ENCODE measurements at regions not wholly inside any gene's neighbourhood (a gene's known extent, or its start where the extent isn't known, plus 50 kb on each side); places are given as distances from the start of the nearest gene placed in this dataset.

DNA sequence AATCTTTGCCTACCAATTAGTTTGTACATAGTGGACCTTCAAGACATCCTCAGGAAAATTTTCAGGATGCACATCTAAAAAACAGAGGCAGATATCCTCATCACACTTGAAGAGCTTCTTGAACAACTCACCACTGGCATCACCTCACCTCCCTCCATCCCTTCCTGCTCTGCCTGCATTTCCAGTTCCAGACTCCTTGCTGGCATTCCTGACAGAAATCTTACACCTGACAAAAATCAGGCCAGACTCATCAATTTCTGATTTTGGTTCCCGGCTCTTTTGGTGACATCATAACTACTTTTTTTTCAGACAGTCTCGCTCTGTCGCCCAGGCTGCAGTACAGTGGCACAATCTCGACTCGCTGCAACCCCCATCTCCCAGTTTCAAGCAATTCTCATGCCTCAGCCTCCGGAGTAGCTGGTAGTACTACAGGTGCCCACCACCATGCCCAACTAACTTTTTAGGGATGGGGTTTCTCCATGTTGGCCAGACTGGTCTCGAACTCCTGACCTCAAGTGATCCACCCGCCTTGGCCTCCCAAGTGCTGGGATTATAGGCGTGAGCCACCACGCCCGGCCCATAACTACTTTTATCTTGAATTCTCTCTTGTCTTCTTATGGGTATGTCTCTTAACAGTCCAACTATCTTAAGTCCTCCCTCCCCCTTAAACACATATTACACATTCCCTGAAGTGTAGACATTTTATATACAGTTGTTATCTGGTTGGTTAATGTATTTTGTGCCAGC lies 216.6 kb upstream of the IL12A start:
- DNase-seq (ENCODE audit: low read depth in 4 of 4, low spot score in 2 of 4) = no peak

DNA sequence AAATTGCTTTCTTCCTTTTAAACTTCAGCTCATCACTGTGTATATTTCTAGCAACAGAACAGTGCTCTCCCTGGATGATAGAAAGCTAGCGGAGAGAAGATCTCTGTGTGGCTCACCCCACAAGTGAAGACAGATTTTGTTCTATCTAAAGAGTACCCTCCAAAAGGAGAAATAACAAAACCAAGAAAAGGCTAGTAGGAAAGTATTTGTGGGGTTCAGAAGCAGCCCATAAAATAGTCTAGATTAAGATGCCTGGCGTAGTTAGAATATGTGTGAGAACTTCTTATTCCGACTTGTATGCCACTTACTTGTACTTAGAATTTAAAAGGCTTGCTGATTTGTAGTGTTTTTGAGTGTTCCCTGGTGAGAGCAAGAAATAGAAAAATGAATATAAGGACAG lies 214.9 kb upstream of the IL12A start:
- DNase-seq (ENCODE audit: low read depth in 4 of 4, low spot score in 2 of 4) = no peak

DNA sequence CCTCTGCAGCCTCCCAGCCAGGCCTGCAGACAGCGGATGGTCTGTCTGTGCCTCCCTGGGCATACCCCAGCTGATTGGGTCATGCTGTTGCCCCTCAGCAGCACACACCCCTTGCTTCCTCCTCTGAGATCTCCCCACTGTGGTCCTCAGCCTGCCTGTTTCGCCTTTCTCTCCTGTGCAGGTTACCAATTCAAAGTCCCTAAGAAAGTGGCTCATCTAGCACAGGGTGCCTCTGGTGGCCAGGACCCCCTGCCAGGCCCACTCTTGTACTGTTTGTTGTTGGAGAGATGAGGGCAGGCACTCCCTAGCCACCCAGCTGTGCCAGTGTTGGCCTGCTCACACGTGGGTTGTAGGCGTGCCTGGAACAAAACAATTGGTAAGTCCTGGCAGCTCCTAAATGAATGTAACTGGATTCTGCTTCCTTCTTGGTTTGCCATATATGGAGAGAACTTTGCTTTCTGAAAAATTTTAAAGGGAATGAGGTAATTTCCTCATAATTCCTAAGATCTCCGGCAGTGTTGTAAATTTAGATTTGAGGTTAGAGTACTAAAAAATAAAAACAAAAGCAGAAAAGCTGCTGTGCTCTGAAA lies 213.2 kb upstream of the IL12A start:
- DNase-seq (ENCODE audit: low read depth in 4 of 4, low spot score in 2 of 4) = no peak

DNA sequence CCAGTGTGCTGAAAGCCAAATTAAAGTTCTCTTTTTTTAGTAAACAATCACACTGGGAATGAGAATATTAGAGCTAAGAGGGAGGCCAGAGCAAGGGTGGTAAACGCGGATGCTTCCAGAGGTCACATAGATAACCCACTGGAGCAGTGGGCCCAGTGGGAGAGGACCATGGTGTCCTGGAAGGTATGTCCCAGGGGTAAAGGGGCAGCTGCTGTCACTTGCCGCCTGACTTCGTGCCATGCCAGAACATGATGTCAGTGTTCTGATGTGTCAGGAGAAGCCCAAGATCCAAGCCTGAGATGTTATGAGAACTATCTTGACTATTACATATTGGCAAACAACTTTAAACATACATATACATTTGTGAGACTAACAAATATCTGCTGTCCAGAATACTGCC lies 211.9 kb upstream of the IL12A start:
- DNase-seq (ENCODE audit: low read depth in 4 of 4, low spot score in 2 of 4) = no peak

DNA sequence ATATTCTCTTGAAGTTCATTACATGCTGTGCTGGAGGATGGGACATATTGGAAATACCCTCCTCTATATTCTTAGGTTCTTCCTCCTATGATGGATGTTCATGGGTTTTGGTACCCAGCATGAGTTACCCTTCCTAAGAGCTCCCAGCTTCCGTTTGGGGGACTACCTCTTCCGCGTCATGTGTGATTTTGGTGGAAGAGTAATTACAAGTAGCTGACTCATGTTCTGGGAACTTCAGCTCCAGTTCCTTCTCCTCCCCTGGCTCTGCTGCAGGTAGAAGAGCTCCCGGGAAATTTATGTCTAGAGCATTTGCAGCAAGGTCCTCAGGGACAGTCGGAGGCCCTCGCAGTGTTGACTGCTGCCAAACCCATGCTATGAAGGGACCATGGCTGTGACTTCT lies 208.8 kb upstream of the IL12A start:
- no peak for DNase-seq (ENCODE audit: low read depth in 4 of 4, low spot score in 2 of 4)

DNA sequence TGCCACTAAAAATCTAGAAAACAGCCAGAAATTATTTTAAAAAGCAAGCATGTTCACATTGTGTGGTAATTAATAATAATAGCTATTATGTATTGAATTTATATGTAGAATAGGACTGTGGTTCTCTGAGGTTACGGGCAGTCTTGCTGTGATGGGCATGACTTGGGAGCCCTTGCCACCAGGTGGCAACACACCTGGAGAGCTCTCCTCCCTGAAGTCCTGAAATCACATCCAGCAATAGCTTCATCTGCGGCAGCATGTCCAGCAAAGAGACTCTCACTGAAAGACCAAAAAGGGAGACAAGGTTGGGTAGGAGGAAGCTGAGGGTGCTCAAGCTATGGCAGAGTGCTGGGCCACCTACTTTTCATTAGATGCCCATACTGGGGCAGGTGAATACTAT lies 206.8 kb upstream of the IL12A start:
- DNase-seq (ENCODE audit: low read depth in 4 of 4, low spot score in 2 of 4) = no peak

DNA sequence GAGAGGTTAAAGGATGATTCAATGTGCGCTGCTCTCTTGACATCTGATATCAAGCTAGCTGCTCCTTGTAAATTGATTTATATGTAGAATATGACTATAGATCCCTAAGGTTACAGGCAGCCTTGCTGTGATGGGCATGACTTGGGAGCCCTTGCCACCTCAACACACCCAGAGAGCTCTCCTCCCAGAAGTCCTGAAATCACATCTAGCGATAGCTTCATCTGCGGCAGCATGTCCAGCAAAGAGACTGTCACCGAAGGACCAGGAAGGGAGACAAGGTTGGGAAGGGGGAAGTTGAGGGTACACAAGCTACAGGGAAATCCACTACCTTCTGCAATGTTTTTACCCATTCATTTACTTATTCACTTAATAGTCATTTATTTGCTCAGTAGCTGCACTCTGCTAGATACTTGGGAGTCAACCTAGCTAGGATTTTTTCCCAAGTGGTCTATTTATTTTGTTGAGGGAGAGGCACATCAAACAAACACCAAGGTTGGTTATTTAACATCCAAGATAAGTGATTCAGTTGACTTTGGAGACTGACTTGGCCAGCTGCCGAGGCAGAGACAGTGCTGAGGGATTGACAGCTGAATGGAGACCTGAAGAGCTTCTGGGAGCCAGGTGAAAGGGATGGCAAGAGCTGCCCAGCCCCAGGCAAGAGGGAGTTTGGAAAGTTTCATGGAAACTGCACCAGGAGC lies 205.8 kb upstream of the IL12A start:
- no peak for DNase-seq (ENCODE audit: low read depth in 4 of 4, low spot score in 2 of 4)

DNA sequence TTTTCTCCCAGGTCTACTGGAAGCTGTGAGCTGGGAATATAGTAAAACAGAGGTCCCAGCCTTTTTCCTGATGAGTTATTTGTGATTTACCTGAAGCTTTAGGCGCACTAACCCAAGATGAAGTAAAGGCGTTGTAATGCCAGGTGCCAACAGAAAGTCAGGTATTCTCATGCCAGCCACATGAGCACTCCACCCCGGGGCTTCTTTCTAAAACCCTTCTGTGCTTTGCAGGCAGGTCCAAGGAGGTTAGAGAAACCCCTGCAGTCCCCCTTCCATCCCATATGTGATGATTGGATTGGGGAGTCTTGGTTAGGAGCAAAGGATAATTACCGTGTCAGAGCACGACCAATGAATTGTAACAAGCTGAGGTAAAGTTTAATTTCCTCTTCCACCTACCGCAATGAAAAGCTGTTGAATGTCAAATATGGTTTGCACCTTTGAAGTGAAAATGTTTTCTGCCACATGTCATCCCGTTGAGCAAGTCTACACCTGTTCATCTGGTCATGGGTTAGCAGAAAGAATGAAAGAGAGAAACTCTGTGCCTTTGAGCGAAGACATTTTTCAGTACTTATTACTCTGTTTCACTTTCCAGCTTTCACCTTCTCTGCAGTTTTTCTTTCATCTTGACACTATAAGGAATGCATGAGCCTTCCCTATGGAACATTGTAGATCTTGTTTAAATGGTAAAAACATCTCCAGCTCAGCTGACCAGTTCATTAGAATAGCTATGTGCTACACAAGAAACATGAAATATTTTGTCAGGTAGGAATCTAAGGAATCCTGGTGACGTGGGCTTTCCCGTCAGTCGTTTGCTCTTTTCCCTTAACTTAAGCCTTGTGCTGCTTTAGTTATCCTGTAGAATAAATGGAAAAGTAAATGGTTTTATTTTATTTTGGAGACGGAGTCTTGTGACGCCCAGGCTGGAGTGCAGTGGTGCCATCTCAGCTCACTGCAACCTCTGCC lies 204.6 kb upstream of the IL12A start:
- DNase-seq (ENCODE audit: low read depth in 4 of 4, low spot score in 2 of 4) = no peak

DNA sequence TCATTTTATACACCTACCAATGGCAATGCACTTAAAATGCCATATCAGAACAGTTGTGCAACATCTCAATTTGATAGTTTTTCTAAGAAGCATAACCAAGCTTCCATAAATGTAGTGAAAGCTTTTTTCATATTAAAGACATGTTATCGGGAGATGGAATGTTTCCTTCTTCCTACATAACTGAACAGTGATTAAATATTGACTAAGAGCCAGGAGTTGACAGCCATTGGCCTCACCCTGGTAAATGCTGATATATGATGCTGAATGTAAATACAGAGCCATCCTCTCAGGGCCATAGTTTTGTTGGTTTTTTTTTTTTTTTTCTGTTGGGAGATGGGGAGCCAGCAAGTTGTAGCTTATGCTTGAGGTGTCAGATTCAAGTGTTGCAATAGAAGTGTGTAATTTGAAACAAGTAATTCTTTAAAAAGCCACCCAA lies 203.3 kb upstream of the IL12A start:
- no peak for DNase-seq (ENCODE audit: low read depth in 4 of 4, low spot score in 2 of 4)

DNA sequence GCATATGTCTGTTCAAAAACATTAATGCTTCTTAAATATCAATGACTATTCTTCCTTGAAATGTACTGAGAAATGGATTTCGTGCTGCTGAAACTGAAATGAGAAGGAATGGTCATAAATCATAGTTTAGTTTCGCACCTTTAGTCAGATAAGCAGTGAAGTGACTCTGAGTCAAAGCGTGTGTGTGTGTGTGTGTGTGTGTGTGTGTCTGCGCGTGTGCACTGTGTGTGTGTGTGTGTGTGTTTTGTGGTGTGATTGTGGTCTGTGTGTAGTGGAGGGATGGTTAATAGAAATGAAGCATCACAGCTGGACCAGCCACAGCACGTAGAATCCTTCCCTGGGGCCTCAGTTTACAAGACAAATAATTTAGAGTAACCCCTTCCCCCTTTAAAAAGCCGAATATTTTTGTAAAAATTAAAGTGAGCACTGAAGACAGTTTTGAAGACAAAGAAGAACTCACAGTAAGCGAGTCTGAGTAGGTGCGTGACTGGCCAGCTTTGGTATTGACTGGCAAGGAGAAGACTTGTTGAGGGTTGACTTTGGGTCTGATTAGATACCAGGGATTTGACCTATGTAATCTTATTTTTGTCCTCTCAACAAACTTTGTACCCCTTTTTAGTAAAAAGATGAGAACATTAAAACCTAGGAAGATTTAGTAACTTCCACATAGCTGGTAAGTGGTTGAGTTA lies 202.0 kb upstream of the IL12A start:
- DNase-seq (ENCODE audit: low read depth in 4 of 4, low spot score in 2 of 4) = no peak

DNA sequence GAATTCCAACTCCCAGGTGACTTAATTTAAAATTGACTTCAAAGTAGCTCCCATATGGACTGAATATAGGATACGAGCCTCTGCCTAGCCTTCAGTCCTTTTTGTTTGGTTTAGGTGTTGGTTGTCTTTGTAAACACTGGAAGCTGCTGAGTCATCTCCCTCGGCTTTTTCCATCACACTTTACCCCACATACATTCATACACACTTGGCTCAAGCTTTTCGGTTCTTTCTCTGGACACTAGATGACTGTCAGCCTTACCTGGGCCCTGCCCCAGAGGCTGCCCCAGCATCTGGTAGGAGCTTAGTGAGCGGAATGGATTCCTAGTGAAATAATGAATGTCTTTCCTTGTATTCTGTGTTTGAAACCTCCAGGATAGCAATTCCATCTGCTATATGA lies 201.5 kb upstream of the IL12A start:
- DNase-seq (ENCODE audit: low read depth in 4 of 4, low spot score in 2 of 4) = no peak

DNA sequence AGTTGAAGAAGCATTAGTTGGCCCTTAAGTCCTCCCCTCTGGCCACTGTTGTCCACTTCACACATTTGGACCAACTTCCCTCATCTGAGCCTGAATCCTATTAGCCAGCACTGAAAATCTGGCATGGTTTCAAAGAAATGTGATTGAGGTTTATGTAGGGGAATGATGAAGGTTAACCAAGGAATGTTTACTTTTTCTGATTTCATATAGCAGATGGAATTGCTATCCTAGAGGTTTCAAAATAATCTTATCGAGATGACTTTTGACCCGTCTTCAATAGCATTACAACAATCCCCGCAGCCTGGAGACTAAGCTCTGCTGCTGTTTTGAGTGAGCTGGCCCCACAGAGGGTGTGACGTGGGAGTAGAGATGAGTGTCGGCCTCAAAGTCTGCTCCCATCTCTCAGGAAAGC lies 200.8 kb upstream of the IL12A start:
- no peak for DNase-seq (ENCODE audit: low read depth in 4 of 4, low spot score in 2 of 4)

DNA sequence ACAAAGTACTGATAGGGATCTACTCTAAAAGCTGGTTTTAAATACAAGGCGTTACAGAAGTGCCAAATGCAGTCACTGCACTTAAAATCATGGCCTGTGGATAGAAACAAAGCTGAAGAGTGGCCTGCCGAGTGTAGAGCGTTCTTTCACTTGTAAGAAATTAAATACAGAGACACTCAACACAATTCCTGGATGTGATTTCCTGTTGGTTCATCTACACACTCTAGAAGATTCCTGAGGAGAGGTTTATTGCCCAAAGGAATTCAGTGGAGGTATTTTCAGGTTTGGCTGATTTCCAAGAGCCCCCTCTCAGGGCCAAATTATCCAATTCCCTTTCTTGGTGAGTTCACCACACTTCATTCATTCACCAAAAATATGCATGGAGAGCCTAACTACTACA lies 200.3 kb upstream of the IL12A start:
- DNase-seq (ENCODE audit: low read depth in 4 of 4, low spot score in 2 of 4) = no peak

DNA sequence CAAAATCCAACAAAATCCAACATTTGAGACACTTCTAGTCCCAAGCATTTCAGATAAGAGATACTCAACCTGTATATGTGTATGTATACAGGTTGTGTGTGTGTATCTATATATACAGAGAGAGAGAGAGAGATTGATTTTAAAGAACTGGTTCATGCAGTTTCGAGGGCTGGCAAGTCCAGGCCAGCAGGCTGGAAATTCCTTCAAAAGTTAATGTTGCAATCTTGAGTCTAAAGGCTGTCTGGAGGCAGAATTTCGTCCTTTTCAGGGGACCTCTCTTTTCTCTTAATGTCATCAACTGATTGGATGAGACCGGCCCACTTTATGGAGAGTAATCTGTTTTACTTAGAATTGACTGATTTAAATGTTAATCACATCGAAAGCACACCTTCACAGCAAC lies 199.6 kb upstream of the IL12A start:
- DNase-seq (ENCODE audit: low read depth in 4 of 4, low spot score in 2 of 4) = no peak

DNA sequence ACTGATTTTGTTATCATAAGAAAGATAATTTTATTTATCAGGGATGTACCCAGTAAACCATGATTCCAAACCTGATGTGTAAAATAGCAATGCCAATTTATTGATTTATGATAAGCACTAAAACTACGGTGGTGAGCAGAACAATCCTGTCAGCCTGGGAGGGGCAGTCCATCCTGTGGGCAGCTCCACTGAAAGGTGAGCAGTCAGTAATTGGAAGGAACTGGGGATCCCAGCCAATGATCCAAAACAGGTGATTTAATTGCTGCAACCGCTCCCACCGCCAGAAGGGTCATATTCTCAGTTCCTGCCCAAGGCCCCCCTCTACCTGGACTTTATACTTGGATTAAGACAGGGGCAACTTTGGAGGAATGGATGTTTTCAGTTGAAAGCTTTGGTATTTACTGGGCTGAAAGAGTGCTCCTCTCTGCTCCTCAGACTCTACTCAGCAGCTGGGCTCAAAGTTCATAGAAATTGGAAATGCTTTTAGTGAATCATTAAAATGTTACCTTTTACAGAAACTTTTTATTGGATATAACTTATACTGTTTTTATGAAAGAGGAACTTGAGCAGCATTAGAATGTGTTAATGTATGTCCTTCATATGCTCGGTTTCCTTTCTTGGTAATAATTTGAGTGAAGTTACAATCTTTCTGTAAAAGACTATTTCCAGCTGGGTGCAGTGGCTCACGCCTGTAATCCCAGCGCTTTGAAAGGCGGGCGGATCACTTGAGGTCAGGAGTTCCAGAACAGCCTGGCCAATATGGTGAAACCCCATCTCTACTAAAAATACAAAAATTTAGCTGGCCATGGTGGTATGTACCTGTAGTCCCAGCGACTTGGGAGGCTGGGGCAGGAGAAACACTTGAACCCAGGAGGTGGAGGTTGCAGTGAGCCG lies 198.6 kb upstream of the IL12A start:
- no peak for DNase-seq (ENCODE audit: low read depth in 4 of 4, low spot score in 2 of 4)

DNA sequence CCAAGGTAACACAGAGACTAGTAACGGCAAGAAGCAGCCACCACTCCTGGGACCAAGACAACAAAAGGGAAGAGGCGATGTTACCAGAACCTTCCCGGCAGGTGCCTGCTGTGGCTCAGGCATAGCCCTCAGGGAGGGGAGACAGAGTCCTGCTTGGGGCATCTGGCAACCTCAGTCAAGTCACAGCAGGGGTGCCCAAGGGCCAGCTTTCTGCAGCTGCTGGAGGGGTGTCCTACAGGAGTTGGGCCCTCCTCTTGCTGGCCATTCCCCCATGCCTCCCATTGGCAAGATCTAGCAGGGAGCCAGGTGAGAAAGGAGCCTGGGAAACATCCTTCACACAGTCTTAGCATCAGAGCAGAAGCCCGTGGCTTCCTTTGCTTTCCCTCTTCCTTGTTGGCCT lies 197.3 kb upstream of the IL12A start:
- DNase-seq (ENCODE audit: low read depth in 4 of 4, low spot score in 2 of 4) = no peak

DNA sequence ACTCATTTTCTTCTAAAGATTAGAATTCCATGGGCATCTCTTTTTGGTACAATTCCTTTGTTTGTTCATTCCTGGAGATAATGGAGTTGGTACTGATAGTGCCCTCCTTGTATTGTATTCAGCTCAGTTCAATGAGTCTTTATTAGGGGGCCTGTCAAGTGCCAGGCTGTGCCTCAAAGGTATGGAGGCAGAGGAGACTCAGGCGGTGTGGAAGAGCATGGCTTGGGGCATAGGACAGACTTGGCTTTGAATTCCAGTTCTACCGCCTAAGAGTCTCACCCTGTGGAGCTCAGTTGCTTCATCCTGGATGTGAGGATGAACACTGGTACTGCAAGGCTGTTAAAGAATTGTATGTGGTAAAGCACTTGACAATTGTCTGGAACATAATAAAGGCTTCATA lies 196.6 kb upstream of the IL12A start:
- no peak for DNase-seq (ENCODE audit: low read depth in 4 of 4, low spot score in 2 of 4)

DNA sequence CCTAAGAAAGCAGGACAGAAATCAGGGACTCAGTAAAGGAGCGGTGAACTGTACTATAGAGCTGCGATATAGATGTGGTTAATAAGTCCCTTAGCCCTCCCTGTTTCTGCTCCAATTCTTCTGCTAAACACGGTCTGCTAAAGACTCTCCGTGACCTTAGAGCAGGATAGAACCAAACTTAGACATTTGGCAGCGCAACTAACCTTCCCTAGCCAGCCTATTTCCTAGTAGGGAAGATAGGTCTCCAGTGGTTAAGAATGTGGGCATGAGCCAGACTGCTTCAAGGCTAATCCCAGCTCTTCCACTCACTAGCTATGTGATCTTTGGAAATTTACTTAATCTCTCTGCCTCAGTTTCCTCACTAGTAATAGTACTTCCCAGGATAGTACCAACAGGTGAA lies 193.6 kb upstream of the IL12A start:
- DNase-seq (ENCODE audit: low read depth in 4 of 4, low spot score in 2 of 4) = no peak

DNA sequence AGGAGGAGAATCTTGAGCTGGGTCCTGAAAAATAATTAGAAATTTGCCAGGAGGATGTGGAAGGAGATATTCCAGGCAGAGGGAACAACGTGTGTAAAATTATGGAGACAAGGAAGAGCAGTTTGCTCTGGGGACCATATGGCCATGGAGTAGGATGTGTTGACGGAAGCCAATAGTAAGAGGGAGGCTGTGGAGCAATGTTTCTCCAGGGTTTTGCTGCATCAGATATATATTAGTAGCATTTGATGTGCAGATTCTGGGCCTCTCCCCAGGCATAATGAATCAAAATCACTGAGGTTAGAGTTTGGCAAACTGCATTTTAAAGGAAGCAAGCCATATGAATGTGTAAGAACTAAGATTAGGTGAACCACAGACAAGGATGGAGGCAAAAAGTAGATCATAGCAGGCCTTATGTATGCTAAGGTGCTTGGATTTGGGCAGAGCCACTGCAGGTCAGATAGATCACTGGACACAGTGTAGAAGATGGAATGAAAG lies 192.9 kb upstream of the IL12A start:
- no peak for DNase-seq (ENCODE audit: low read depth in 4 of 4, low spot score in 2 of 4)

All from left renal cortex interstitium (tissue), 4 donors.